Muscle of back (tissue), 3 donors: ENCODE measurements at regions not wholly inside any gene's neighbourhood (a gene's known extent, or its start where the extent isn't known, plus 50 kb on each side); places are given as distances from the start of the nearest gene placed in this dataset.
A peak's percentile ranks its signal among the peaks of the same experiment; 100 is the strongest.

ENCODE experiments used
- DNase-seq, 3 donors: peaks; one replicate each; pipeline versions ENCODE4 v3.0.0 to v3.0.0-alpha.2; 2013

- DNase-seq: no peak
Observed at GRCh38 chr18:41357708-41358107, 597.3 kb upstream of the PIK3C3 start.

- DNase-seq: no peak
Observed at GRCh38 chr18:41353777-41354528, 601.1 kb upstream of the PIK3C3 start.

DNA sequence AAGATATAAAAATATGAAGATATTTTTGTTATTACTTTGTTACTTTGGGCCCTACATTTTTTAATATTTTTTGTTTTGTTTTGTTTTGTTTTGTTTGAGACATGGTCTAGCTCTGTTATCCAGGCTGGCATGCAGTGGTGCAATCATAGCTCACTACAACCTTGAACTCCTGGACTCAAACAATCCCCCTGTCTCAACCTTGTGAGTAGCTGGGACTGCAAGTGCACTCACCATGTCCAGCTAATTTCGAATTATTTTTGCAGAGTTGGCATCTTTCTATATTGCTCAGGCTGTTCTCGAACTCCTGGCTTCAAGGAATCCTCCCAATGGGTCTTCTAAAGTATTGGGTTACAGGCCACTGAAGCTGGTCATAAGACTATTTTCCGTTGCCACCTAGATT is 603.6 kb upstream of the PIK3C3 start:
- DNase-seq: no peak

DNA sequence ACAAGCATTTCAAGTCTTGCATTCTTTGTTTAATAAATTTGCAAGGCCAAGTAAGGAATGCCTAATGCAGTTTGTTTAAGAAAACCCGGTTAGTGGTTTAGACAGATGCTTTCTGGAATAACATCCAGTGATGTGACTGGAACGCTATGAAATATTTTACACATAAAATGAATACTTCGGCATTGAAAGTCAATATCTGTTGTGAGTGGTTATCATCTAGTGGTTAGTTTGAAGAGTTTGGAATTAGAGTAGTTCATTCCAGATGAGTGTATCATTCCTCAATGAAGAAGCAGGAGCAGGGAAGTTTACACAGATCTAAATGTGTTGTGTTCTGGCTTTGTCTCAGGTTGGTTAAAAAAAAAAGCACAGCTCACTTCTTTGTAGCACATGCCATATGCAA is 608.0 kb upstream of the PIK3C3 start:
- DNase-seq: peak in 1 of 3 donors; percentile 64

DNA sequence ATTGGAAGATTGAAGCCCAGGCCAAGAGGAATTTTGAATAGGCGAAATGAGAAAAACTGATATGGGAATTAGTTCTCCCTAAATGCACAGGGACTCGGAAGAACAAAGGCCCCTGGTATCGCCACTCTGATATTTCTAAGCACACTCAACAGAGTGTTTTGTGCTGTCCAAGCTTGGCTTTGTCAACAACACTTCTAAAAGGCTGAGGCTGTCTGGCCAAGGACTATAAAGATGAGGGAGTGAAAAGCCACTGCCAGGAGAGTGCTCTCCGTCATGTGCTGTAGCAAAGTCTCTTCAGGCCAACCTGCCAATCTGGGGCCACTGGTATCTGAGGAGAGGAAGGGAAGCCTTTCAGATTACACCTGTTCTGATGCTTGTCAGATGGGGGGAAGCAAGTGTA is 611.2 kb upstream of the PIK3C3 start:
- no peak for DNase-seq

- DNase-seq: no peak
Observed at GRCh38 chr18:41338341-41338740, 616.7 kb upstream of the PIK3C3 start.

DNA sequence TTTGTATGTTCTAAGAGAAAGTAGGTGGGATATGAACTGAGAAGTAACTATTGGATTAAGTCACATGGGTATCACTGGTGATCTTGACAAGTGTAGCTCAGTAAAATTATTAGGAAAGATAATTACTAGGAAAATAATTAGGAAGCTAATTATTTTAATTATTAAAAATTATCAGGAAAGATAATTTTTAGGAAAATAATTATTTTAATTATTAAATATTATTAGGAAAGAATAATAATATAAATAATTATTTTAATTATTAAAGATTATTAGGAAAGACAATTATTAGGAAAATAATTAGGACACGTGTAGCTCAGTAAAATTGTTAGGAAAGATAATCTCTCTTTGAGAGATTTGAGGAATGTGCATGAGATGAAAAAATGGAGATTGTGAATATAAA is 623.4 kb upstream of the PIK3C3 start:
- DNase-seq: no peak

GRCh38 chr18:41326311-41326710 is 628.7 kb upstream of the PIK3C3 start:
- peak in 1 of 3 donors; percentile 44 for DNase-seq

- no peak for DNase-seq
Observed at GRCh38 chr18:41324934-41325333, 630.1 kb upstream of the PIK3C3 start.

DNA sequence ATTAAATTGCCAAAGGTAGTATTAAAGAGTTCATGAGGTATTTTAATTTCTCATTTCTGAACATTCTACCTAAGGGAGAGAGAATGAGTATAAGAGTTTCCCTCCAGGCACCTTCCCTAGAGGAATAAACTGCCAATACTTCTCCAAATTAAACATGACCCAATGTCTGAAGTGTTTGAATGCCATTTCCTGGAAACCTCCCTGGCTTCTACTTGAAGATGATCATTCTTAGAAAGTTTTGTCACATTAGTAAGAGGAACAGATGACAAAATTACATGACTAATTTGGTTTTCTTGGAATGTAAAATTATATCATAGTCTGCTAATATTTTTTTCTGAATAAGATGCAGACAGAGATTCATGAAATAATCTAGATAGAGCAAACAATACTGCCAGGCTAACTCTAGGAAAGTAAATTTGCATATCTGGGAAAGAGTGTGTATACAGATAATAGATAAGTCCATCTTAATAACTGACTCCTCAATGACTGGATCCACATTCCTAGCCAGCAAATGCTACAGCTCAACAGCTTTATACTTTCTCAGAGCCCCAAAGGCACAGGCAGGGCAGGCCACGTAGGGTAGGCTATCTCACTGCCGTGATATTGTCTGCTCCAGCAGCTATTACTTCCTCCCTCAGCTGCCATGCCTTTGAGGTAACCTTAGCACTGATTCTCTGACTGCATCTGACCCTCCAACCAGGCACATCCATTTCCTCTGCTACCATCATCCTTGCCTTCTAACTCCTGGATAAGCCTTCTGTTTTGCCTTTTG is 630.8 kb upstream of the PIK3C3 start:
- DNase-seq: peak in 1 of 3 donors; percentile 8

DNA sequence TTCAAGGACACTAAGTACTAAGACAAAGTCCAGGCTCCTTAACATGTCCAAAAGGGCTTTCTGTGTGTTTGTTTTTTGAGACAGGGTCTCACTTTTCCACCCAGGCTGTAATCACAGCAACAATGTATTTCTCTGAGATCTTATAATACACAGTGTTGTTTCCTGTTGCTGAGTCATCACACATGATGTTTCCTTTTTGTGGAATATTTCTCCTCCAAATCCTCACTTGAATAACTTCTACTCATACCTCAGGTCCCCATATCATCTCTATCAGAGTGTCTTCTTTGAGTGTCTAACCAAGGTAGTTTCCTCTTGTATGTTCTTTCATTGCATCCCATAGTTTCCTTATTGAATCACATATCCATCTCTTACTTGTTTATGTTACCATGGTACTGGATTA is 632.0 kb upstream of the PIK3C3 start:
- no peak for DNase-seq

GRCh38 chr18:41320100-41320499 is 634.9 kb upstream of the PIK3C3 start:
- DNase-seq: no peak

GRCh38 chr18:41315134-41315533 is 639.9 kb upstream of the PIK3C3 start:
- DNase-seq: no peak

DNA sequence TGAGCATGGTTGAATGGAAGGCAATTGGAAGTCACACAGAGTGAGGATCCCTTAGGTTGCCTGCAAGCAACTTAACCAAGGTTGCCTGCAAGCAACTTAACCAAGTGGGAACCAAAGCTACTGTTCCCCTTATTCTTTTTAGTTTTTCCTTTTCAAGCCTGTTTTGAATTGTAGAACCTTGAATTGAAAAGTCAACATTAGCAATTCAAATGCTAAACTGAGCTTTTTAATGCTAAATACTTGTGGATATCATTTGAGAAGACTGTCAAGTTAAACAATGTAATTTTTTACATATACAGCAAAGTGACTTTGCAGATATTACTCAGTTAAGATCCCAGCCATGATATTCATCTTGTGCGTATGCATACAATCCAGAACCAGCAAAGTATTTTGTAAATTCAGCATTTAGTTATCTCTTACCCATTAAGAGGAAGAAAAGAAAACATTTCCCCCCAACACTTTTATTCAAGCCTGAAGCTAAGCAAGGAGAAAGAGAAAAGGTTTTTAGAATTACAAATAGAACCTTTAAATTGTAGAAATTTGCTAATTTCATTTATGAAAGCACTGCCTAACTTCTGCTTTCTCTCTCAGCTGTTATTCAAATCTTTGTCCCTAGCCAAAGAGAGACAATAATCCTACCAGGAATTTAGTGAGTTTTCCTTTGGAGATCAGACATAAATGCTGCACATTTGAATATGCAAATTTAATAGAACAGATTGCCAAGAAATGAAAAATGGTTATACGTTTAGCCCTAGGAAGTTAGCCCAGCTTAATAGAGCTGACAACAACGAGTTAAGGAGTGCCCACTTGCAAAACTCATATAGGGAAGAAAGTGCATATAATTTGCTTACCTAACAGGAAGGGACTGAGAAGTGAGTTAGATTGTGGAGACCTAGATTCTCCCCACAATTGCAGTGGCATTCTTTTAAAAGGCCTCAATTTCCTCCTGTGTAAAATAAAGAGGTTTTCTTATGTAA is 643.2 kb upstream of the PIK3C3 start:
- no peak for DNase-seq

DNA sequence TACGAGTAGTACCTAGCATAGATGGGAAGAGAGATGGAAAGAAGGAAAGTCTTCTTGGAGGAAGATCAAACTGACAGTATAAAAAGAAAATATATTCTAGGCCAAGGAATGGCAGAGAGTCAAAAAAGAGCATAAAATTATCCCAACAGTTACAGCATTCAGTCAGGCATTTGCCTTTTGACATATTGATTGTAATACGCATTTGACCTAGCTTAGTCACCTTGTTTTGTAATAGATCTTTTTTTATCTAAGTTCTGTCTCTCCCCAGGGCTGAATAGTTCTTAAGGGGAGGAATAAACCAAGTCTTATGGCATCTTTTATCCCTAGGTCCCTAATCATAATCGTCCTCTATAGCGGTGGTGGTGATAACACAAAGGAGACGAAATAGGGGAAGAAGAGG is 657.3 kb upstream of the PIK3C3 start:
- no peak for DNase-seq

- no peak for DNase-seq
Observed at GRCh38 chr18:41269294-41269693, 685.7 kb upstream of the PIK3C3 start.

GRCh38 chr18:41268271-41268670 is 686.8 kb upstream of the PIK3C3 start:
- no peak for DNase-seq

- DNase-seq: peak in 1 of 3 donors; percentile 2
Observed at GRCh38 chr18:41266616-41267015, 688.4 kb upstream of the PIK3C3 start.

- peak in 1 of 3 donors; percentile 20 for DNase-seq
Observed at GRCh38 chr18:41266204-41266603, 688.8 kb upstream of the PIK3C3 start.

DNA sequence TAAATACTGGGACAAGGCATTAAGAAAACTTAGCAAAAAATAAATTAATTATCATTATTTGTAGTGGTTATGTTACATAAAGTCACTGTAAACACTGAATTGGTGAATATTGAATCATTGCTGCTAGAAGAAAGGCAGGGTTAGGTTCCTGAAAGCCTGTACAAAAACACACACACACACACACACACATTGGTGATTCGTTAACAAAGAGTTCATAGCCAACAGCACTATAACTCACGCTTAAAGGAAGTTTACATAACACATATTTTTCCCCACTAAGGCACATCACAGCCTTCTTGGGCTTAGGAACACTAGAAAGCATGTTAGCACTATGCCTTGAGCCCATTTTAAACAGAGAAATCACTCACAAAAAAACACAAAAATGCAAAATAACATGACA is 690.0 kb upstream of the PIK3C3 start:
- peak in 1 of 3 donors; percentile 9 for DNase-seq

- DNase-seq: no peak
Observed at GRCh38 chr18:41263956-41264355, 691.1 kb upstream of the PIK3C3 start.

DNA sequence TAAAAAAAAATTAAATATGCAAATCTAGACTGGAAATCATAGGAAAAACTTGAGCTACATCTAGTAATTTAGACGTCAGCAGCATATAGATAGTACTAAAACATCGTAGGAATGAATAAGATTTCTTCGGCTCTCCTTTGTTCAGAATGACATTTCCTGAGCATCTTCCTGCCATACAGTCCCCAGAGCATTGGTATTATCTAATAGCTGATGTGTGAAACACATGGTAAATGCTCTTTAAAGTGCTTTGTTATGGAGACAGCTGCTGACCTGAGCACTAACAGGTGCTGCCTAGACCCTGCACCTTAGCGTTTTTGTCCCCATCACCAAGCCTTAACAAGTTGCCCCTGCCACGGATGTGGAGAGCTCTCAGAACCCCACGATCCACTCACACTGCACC is 692.3 kb upstream of the PIK3C3 start:
- no peak for DNase-seq
